GM12872 (cell line): ENCODE measurements at regions not wholly inside any gene's neighbourhood (a gene's known extent, or its start where the extent isn't known, plus 50 kb on each side); places are given as distances from the start of the nearest gene placed in this dataset.

Experiments used
- TF ChIP-seq, protein P1 (sequence below): IDR thresholded peaks from 3 replicates; pipeline ENCODE4 v1.5.1; 2011; ENCODE audit warnings: low read depth, mild to moderate bottlenecking, low read length, moderate library complexity; ENCODE audit not compliant: insufficient read depth

DNA sequence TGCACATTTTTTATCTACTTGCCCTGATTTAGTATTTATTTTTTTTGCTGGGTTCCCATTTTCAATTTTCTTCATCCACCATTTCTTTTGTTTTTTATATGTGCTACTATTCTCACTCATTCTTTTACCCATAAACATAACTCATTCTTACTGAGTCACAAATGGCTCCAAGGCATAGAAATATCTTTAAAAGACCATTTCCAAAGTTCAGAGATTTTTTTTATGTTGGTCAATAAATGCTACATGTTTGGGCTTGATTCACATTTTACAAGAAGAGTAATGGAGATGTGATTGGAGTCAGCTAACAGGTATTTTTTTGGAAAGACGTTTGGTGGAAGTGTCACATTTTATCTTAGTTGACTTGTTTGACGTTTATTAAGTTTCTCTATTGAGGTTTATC, 1303.2 kb upstream of the LRRTM3 start:
- TF ChIP-seq, protein P1, sequence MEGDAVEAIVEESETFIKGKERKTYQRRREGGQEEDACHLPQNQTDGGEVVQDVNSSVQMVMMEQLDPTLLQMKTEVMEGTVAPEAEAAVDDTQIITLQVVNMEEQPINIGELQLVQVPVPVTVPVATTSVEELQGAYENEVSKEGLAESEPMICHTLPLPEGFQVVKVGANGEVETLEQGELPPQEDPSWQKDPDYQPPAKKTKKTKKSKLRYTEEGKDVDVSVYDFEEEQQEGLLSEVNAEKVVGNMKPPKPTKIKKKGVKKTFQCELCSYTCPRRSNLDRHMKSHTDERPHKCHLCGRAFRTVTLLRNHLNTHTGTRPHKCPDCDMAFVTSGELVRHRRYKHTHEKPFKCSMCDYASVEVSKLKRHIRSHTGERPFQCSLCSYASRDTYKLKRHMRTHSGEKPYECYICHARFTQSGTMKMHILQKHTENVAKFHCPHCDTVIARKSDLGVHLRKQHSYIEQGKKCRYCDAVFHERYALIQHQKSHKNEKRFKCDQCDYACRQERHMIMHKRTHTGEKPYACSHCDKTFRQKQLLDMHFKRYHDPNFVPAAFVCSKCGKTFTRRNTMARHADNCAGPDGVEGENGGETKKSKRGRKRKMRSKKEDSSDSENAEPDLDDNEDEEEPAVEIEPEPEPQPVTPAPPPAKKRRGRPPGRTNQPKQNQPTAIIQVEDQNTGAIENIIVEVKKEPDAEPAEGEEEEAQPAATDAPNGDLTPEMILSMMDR, result no peak

DNA sequence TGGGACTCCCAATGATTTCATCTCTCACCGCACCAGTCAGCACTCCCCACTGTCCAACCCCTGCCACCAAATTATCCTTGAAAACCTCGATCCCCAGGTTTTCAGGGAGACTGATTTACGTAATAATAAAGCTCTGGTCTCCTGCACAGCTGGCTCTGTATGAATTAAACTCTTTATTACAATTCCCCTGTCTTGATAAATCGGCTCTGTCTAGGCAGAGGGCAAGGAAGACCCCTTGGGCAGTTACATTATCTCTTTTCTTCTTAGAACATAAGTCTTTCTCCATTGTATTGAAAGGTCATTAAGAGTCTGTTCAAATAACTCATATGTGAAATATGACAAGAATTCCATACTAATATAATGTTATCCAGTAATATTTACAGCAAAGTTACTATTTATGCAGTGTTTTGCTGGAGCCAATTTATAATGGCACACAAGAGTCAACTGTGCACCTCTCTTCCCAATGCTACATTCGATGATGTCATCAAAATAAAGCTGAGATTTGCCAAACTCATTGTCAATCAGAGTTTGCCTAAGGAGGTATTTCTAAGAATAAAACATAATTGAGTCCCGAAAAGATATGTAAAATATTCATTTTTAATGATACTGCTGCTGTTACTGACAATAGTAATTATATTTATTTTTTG, 1297.2 kb upstream of the LRRTM3 start:
- TF ChIP-seq, protein P1, result no peak

DNA sequence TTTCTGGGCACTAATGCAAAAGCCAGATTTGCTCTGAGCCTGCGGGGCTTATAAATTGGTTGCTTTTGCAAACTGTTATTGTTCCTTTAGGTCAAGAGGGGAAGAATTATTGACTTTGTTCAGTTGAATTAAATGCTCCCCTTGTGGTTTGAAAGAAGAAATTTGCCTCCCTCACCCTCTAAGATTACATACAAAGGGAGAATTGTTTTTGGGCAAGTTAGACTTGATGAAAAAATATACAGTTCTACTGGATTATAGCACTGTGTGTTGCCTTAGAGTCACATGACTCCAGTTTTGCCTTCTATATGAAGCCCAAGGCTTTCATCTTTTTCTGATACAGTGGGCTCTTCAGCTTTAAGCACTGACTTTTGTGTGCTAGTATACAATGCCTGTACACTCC, 1265.8 kb upstream of the LRRTM3 start:
- TF ChIP-seq, protein P1, result no peak

DNA sequence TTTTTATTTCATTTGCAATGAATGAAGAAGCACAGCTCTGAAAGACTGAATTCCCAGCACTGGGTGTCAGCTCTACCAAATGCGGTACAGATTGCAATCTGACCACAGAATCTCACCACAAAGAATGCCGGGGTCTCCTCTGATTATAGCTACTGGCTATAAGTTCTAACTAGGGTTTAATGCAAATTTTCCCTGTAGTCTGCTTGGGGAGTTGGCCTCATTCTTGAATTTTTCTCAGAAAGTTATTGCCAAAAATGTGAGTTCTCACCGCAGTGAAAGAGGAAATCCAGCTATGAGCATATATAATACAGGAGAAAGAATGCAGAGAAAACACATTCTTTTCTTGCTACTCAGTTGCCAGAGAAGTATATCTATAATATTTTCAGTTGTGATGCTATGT, 1255.7 kb upstream of the LRRTM3 start:
- TF ChIP-seq, protein P1, result no peak

DNA sequence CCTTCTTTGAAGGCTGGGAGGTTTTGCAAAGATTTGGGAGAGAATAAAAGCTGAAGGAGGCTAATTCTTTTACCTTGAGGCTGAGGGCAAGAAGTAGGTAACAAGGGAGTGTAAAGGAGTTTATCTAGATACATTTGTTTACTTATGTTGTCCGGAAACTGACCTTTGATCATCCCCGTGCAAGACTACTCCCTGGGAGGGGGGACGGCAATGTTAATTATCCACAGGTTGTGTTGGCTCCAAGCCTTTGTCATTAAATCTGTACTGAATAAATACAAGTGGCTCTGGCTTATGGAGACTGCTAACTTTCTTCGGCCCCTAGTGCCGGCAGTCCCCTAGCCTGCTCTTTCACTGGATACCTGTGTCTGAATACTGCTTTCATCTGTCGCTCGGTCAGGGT, 1250.6 kb upstream of the LRRTM3 start:
- TF ChIP-seq, protein P1, result no peak

DNA sequence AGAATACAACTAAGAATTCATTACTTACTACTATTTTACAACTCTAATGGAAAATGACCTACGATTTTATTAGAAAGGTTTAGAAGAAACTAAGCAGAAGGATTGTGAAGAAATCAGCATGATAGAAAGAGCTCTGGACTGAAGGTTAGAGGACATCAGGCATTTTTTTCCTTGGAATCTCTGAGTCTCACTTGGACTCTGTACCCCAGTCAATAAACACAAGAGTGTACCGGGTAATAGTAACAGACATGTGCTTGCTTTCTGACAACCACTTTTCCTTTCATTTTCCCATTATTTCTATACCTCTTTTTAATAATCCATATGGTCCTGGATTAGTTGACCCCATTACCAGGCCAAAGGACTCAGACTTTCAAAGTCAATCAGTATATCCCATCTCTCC, 1240.9 kb upstream of the LRRTM3 start:
- TF ChIP-seq, protein P1, result no peak

DNA sequence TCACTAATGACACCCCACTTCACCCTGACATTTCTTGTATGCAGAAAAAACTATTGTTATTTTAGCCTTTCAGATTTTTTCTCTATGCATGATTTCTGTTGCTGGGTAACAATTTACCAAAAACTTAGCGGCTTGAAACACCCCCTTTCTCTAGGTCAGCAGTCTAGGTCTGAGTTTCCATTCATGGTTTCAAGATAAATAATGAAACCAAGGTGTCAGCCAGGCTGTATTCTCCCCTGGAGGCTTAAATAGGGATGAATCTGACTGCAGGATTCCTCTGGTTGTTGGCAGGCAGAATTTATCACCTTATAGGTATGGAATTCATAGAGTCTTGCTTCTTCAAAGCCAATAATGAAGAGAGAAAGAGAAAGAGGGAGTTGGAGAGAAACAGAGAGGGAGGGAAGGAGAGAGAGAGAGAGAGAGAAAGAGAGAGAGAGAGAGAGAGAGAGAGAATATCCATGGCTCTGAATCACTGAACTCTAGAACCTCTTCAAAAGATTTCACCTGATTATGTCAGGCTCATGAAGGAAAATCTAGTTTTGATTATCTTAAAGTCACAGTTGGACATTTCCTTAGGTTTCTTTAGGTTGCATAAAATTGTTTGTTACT, 1224.6 kb upstream of the LRRTM3 start:
- TF ChIP-seq, protein P1, result no peak
